Thyroid gland (tissue), 4 donors: ENCODE measurements at regions not wholly inside any gene's neighbourhood (a gene's known extent, or its start where the extent isn't known, plus 50 kb on each side); places are given as distances from the start of the nearest gene placed in this dataset.

ENCODE experiments used
- DNase-seq, 2 donors: peaks; one replicate each; pipeline ENCODE4 v3.0.0-alpha.2; 2019
- H3K27ac ChIP-seq, 3 donors: fragments of 200-600 bp; sonication (generic); 1 replicate in 2 of 3; 2 replicates in 1 of 3; pipeline ENCODE4 v1.5.1; 2016 to 2019; ENCODE audit warnings: mild to moderate bottlenecking in 1 of 3, moderate library complexity in 1 of 3
- H3K27me3 ChIP-seq: fragments of 200-600 bp; sonication (generic); one replicate; pipeline ENCODE4 v1.5.1; 2019
- H3K36me3 ChIP-seq, 2 donors: fragments of 200-600 bp; sonication (generic); one replicate each; pipeline ENCODE4 v1.5.1; 2016 to 2019
- H3K4me1 ChIP-seq, 2 donors: fragments of 200-600 bp; sonication (generic); one replicate each; pipeline ENCODE4 v1.5.1; 2017 to 2019
- H3K4me3 ChIP-seq, 3 donors: fragments of 200-600 bp; sonication (generic); replicated peaks in 1 of 3; 1 replicate in 2 of 3; 2 replicates in 1 of 3; pipeline ENCODE4 v1.5.1; 2016; ENCODE audit warnings: mild to moderate bottlenecking in 1 of 3
- H3K9me3 ChIP-seq: fragments of 200-600 bp; sonication (generic); one replicate; pipeline ENCODE4 v1.5.1; 2017
- POLR2A ChIP-seq, 2 donors: fragments of 450-650 bp; IDR thresholded peaks; one replicate each; pipeline ENCODE4 v1.6.1; 2017; ENCODE audit warnings: antibody characterized with exemption in 2 of 2, mild to moderate bottlenecking in 2 of 2, moderate library complexity in 1 of 2
- WGBS, 2 donors: methylation state at CpG; one replicate each; pipeline ENCODE4 v1.1.5; 2017; 5-methylcytosine and 5-hydroxymethylcytosine counted together
- intact Hi-C: fragments of 100-400 bp; cut with DNase I; formaldehyde crosslinking; loops from one replicate; pipeline ENCODE4 v1.15.1; 2023
- TF ChIP-seq, protein P1 (sequence below), 6 experiments: fragments of 200-600 bp in 3 of 6; fragments of 450-650 bp in 3 of 6; sonication (generic) in 3 of 6; IDR thresholded peaks; one replicate each; pipeline ENCODE4 v1.5.1; 2016 to 2019; ENCODE audit warnings: antibody characterized with exemption in 6 of 6, mild to moderate bottlenecking in 2 of 6, inconsistent platforms in 1 of 6, moderate library complexity in 1 of 6

DNA sequence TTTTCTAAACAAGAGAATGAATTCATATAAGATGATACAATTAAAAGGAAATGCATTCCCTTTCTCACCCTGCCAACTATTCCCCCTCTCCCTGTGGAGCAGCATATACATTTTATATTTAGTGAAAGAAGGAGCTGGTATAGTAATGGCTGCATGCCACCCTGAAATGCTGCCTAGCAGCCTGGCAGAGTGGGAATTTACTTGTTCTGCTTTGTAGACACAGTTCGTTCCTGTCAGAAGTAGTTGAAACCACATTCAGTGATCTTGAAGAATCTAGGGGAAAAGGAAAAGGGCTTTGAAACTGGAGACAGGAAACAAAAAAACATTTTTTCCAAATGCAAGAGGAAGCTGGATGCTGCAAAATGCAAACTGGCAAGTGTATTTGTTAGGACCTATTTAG, 176.0 kb upstream of the PLEKHA5 start:
- intact Hi-C loops = no loop called here
- no peak for TF ChIP-seq POLR2A (IDR thresholded peaks at IDR 0.05)
- TF ChIP-seq, protein P1, sequence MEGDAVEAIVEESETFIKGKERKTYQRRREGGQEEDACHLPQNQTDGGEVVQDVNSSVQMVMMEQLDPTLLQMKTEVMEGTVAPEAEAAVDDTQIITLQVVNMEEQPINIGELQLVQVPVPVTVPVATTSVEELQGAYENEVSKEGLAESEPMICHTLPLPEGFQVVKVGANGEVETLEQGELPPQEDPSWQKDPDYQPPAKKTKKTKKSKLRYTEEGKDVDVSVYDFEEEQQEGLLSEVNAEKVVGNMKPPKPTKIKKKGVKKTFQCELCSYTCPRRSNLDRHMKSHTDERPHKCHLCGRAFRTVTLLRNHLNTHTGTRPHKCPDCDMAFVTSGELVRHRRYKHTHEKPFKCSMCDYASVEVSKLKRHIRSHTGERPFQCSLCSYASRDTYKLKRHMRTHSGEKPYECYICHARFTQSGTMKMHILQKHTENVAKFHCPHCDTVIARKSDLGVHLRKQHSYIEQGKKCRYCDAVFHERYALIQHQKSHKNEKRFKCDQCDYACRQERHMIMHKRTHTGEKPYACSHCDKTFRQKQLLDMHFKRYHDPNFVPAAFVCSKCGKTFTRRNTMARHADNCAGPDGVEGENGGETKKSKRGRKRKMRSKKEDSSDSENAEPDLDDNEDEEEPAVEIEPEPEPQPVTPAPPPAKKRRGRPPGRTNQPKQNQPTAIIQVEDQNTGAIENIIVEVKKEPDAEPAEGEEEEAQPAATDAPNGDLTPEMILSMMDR (IDR thresholded peaks at IDR 0.05) = no peak
- H3K27me3 ChIP-seq = no peaks in the 10 kb centered on the region
- H3K27ac ChIP-seq = no peak overlapping the region
- WGBS, 2 donors = 18 to 32% methylated on average over 1 of the region's 1 CpG
- no peak for DNase-seq
- H3K36me3 ChIP-seq = no peaks in the 10 kb centered on the region
- H3K4me3 ChIP-seq = no peak overlapping the region
- H3K9me3 ChIP-seq = no peaks in the 10 kb centered on the region
- H3K4me1 ChIP-seq = no peaks in the 10 kb centered on the region

GRCh38 chr12:18955594-18955993, 173.9 kb upstream of the PLEKHA5 start:
- no peak overlapping the region for H3K27ac ChIP-seq
- DNase-seq = no peak

DNA sequence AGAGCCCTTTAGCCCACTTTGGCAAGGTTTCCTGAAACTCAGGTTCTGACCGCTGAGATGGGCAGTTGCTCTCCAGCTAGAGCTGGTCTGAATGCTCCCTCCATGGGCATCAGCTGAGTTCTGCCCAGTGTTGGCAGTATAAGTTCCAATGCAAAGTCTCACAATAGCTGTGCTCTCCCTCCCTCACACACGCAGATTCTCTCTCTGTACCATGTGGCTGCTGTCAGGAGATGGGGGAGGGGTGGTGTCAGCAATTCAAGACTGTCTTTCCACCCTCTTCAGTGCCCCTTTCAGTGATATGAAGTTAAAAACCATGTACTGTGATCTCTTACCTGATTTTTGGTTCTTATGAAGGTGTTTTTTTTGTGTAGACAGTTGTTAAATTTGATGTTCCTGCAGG, 164.3 kb upstream of the PLEKHA5 start:
- no peak overlapping the region for H3K4me3 ChIP-seq
- no peaks in the 10 kb centered on the region for H3K9me3 ChIP-seq
- H3K27me3 ChIP-seq = no peaks in the 10 kb centered on the region
- no peak for TF ChIP-seq POLR2A (IDR thresholded peaks at IDR 0.05)
- TF ChIP-seq, protein P1 (IDR thresholded peaks at IDR 0.05) = no peak
- no peaks in the 10 kb centered on the region for H3K36me3 ChIP-seq
- 70 to 89% methylated on average over 2 of the region's 2 CpGs for WGBS, 2 donors
- H3K27ac ChIP-seq = no peak overlapping the region
- H3K4me1 ChIP-seq = no peaks in the 10 kb centered on the region
- intact Hi-C loops = no loop called here
- DNase-seq = no peak

More at GRCh38 chr12:18955594-18955993, 173.9 kb upstream of the PLEKHA5 start:
- 82 to 90% methylated on average over 3 of the region's 3 CpGs for WGBS, 2 donors
- intact Hi-C loops = no loop called here
- TF ChIP-seq POLR2A (IDR thresholded peaks at IDR 0.05) = no peak
- TF ChIP-seq, protein P1 (IDR thresholded peaks at IDR 0.05) = no peak
- Histone ChIP-seq H3K27me3 (no peaks in the 10 kb centered on the region), H3K4me3 (no peak overlapping the region), H3K4me1 (no peaks in the 10 kb centered on the region), H3K36me3 (no peaks in the 10 kb centered on the region), H3K9me3 (no peaks in the 10 kb centered on the region)

GRCh38 chr12:18966954-18967353, 162.6 kb upstream of the PLEKHA5 start:
- no peaks in the 10 kb centered on the region for H3K9me3 ChIP-seq
- no peak overlapping the region for H3K4me3 ChIP-seq
- H3K27me3 ChIP-seq = no peaks in the 10 kb centered on the region
- H3K36me3 ChIP-seq = no peaks in the 10 kb centered on the region
- DNase-seq = no peak
- H3K27ac ChIP-seq = no peak overlapping the region
- no peak for TF ChIP-seq POLR2A (IDR thresholded peaks at IDR 0.05)
- TF ChIP-seq, protein P1 (IDR thresholded peaks at IDR 0.05) = no peak
- 95 to 100% methylated on average over 3 of the region's 3 CpGs for WGBS, 2 donors
- no peaks in the 10 kb centered on the region for H3K4me1 ChIP-seq
- intact Hi-C loops = no loop called here

DNA sequence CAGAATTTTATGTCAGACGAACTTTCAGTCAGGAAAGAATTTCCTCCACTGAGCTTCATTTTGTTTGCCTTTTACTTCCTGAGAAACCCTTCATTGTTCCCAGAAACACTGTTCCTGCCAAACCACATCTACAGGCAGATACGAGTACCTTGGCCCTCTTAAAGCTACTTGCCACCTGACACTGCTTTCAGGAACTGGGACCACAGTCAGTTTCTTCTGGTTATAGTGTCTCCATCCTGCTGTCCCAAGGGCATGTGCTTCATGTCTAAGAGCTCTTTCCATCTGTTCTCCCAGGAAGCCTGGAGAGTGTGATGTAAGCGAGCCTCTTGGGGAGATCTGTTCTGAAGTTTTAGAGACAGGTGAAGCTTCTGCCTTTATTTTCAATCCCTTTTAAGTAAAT, 161.7 kb upstream of the PLEKHA5 start:
- Histone ChIP-seq H3K27ac (no peak overlapping the region), H3K4me1 (no peaks in the 10 kb centered on the region), H3K27me3 (no peaks in the 10 kb centered on the region), H3K36me3 (no peaks in the 10 kb centered on the region), H3K4me3 (no peak overlapping the region), H3K9me3 (no peaks in the 10 kb centered on the region)
- intact Hi-C loops = no loop called here
- WGBS, 2 donors = 51% methylated on average over 3 of the region's 3 CpGs
- TF ChIP-seq POLR2A (IDR thresholded peaks at IDR 0.05) = no peak
- TF ChIP-seq, protein P1 (IDR thresholded peaks at IDR 0.05) = no peak
- DNase-seq = peak in 1 of 2 donors; percentile 2
